ENCODE measurements at regions not wholly inside any gene's neighbourhood (a gene's known extent, or its start where the extent isn't known, plus 50 kb on each side); places are given as distances from the start of the nearest gene placed in this dataset.

DNA sequence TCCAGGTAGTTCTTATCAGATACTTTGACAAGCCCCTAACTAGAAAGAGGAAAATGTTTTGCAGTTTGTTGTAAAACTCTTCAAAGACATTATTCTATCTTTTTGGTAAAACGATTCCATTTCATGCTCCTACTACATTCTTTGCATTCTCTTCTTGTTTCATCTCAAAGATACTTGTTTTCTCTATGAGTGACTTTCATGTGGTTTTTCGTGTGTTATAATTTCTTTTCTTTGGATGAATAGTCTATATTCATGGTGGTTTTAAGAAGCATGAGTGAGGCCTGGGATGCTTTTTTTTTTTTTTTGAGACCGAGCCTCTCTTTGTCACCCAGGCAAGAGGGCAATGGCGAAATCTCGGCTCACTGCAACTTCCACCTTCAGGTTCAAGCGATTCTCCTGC is 292.5 kb upstream of the LYZL1 start:
- H3K4me3 ChIP-seq (ENCODE audit: low read length), result no peak overlapping the region
- DNase-seq, result no peak
- TF ChIP-seq, protein P1, sequence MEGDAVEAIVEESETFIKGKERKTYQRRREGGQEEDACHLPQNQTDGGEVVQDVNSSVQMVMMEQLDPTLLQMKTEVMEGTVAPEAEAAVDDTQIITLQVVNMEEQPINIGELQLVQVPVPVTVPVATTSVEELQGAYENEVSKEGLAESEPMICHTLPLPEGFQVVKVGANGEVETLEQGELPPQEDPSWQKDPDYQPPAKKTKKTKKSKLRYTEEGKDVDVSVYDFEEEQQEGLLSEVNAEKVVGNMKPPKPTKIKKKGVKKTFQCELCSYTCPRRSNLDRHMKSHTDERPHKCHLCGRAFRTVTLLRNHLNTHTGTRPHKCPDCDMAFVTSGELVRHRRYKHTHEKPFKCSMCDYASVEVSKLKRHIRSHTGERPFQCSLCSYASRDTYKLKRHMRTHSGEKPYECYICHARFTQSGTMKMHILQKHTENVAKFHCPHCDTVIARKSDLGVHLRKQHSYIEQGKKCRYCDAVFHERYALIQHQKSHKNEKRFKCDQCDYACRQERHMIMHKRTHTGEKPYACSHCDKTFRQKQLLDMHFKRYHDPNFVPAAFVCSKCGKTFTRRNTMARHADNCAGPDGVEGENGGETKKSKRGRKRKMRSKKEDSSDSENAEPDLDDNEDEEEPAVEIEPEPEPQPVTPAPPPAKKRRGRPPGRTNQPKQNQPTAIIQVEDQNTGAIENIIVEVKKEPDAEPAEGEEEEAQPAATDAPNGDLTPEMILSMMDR (IDR thresholded peaks at IDR 0.05; ENCODE audit: low read length), result no peak
- TF ChIP-seq EZH2 (optimal IDR thresholded peaks at IDR 0.05; ENCODE audit: low read depth, low read length) (no peak), EZH2phosphoT487 (IDR thresholded peaks at IDR 0.05; ENCODE audit: low read length) (no peak)

DNA sequence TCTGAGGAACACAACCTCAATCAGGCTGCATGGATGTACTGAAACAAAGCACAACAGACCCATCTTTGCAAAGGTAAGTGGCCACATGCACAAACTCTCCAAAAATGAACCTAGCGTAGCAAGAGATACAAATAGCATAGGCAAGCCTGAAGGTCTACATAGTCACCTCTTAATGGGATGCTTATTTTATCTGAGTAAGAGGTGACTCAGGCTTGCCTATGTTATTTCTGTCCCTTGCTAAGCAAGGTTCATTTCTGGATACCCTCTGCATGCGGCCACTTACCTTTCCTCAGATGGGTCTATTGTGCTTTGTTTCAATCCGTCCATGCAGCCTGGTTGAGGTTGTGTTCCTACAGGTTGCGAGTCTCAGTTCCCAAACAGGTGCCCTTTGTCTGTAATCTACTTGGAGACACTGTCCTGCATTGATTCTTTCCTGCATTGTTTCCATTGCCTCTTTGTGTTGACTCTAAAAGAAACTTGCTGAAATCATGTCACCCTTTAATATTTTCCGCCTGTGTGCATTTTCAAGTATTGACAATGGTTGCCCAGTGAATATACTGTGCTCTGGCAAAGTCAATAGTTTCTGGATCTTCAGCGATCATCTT is 291.8 kb upstream of the LYZL1 start:
- Histone ChIP-seq H3K4me3 (ENCODE audit: low read length) (no peak overlapping the region), H3K36me3 (replicated peaks; ENCODE audit: insufficient read depth, low read length) (no peaks in the 10 kb centered on the region), H3K27ac (ENCODE audit: low read length) (no peak overlapping the region), H3F3A (ENCODE audit: insufficient read depth, low read length) (no peaks in the 10 kb centered on the region), H3K27me3 (replicated peaks; ENCODE audit: insufficient read depth, low read length) (no peaks in the 10 kb centered on the region), H3K4me1 (ENCODE audit: low read length) (no peaks in the 10 kb centered on the region), H3K79me2 (ENCODE audit: low read length) (no peaks in the 10 kb centered on the region), H3K9me2 (replicated peaks; ENCODE audit: insufficient read depth, low read length) (no peaks in the 10 kb centered on the region), H3K9ac (ENCODE audit: low read length) (no peak overlapping the region), H3K4me2 (ENCODE audit: low read depth, low read length) (no peak overlapping the region), H4K20me1 (ENCODE audit: insufficient read depth, low read length) (no peaks in the 10 kb centered on the region), H3K9me3 (replicated peaks; ENCODE audit: insufficient read depth, low read length) (no peaks in the 10 kb centered on the region), H2AFZ (ENCODE audit: low read length) (no peak overlapping the region)
- TF ChIP-seq EZH2phosphoT487 (IDR thresholded peaks at IDR 0.05; ENCODE audit: low read length) (no peak), EZH2 (optimal IDR thresholded peaks at IDR 0.05; ENCODE audit: low read depth, low read length) (no peak)
- TF ChIP-seq, protein P1 (IDR thresholded peaks at IDR 0.05; ENCODE audit: low read length), result no peak
- DNase-seq, result no peak

More for the DNA sequence above, 292.5 kb upstream of the LYZL1 start:
- Histone ChIP-seq H3K9ac (ENCODE audit: low read length) (no peak overlapping the region), H3K9me3 (replicated peaks; ENCODE audit: insufficient read depth, low read length) (no peaks in the 10 kb centered on the region), H2AFZ (ENCODE audit: low read length) (no peak overlapping the region), H3K4me1 (ENCODE audit: low read length) (no peaks in the 10 kb centered on the region), H3K27me3 (replicated peaks; ENCODE audit: insufficient read depth, low read length) (no peaks in the 10 kb centered on the region), H4K20me1 (ENCODE audit: insufficient read depth, low read length) (no peaks in the 10 kb centered on the region), H3K36me3 (replicated peaks; ENCODE audit: insufficient read depth, low read length) (no peaks in the 10 kb centered on the region), H3K4me2 (ENCODE audit: low read depth, low read length) (no peak overlapping the region), H3F3A (ENCODE audit: insufficient read depth, low read length) (no peaks in the 10 kb centered on the region), H3K9me2 (replicated peaks; ENCODE audit: insufficient read depth, low read length) (no peaks in the 10 kb centered on the region), H3K79me2 (ENCODE audit: low read length) (no peaks in the 10 kb centered on the region), H3K27ac (ENCODE audit: low read length) (no peak overlapping the region)

DNA sequence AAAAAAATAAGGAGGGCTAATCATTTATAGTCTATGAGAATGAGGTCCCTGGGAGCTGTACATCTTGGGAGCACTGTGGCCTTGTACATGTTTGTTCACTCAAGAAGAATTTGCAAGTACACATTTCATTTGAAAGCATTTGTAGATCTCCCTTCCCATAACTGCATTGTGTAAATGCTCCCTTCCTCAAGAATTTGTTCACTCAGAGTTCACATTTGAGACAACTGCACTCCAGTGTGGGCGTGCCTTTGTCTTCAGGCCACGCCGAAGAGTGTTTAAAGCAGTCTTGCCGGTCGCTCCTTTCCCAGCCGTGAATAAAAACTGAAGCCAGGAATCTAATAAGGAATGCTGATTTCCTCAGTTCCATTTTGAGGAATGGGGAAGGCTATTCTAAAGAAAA is 291.1 kb upstream of the LYZL1 start:
- H3K4me3 ChIP-seq (ENCODE audit: low read length), result no peak overlapping the region
- no peaks in the 10 kb centered on the region for H4K20me1 ChIP-seq (ENCODE audit: insufficient read depth, low read length)
- H3K27me3 ChIP-seq (replicated peaks; ENCODE audit: insufficient read depth, low read length), result no peaks in the 10 kb centered on the region
- H3F3A ChIP-seq (ENCODE audit: insufficient read depth, low read length), result no peaks in the 10 kb centered on the region
- no peak overlapping the region for H3K4me2 ChIP-seq (ENCODE audit: low read depth, low read length)
- no peak overlapping the region for H3K27ac ChIP-seq (ENCODE audit: low read length)
- no peaks in the 10 kb centered on the region for H3K4me1 ChIP-seq (ENCODE audit: low read length)
- no peak overlapping the region for H3K9ac ChIP-seq (ENCODE audit: low read length)
- no peak overlapping the region for H2AFZ ChIP-seq (ENCODE audit: low read length)
- no peaks in the 10 kb centered on the region for H3K79me2 ChIP-seq (ENCODE audit: low read length)
- H3K36me3 ChIP-seq (replicated peaks; ENCODE audit: insufficient read depth, low read length), result no peaks in the 10 kb centered on the region
- no peaks in the 10 kb centered on the region for H3K9me2 ChIP-seq (replicated peaks; ENCODE audit: insufficient read depth, low read length)
- no peak for DNase-seq
- H3K9me3 ChIP-seq (replicated peaks; ENCODE audit: insufficient read depth, low read length), result no peaks in the 10 kb centered on the region
- TF ChIP-seq EZH2phosphoT487 (IDR thresholded peaks at IDR 0.05; ENCODE audit: low read length) (no peak), EZH2 (optimal IDR thresholded peaks at IDR 0.05; ENCODE audit: low read depth, low read length) (no peak)
- TF ChIP-seq, protein P1 (IDR thresholded peaks at IDR 0.05; ENCODE audit: low read length), result no peak
